Liver (tissue), 8 donors: ENCODE measurements at regions not wholly inside any gene's neighbourhood (a gene's known extent, or its start where the extent isn't known, plus 50 kb on each side); places are given as distances from the start of the nearest gene placed in this dataset.
"Not testable (repeated sequence)": the region's sequence is repeated elsewhere in the genome, so short reads cannot be mapped to it uniquely, and the experiment has no call there.

ENCODE experiments used
- DNase-seq: peaks from one replicate; pipeline ENCODE4 v3.0.0-alpha.2; 2017; ENCODE audit warnings: low spot score
- H3K27ac ChIP-seq, 2 donors: one replicate each; pipeline ENCODE4 v1.7.0; 2013; ENCODE audit warnings: inconsistent platforms in 2 of 2, low read length in 2 of 2, control low read depth in 1 of 2, low read depth in 1 of 2, mild to moderate bottlenecking in 1 of 2
- H3K27me3 ChIP-seq, 4 donors: one replicate each; pipeline versions ENCODE4 v1.6.1 to v1.7.0; 2013; ENCODE audit warnings: low read length in 3 of 4, inconsistent platforms in 1 of 4, mild to moderate bottlenecking in 1 of 4, moderate library complexity in 1 of 4; ENCODE audit not compliant: control insufficient read depth in 4 of 4, insufficient read depth in 4 of 4
- H3K36me3 ChIP-seq, 4 donors: one replicate each; pipeline versions ENCODE4 v1.6.1 to v1.7.0; 2013; ENCODE audit warnings: low read length in 3 of 4, mild to moderate bottlenecking in 3 of 4, low read depth in 1 of 4, moderate library complexity in 1 of 4; ENCODE audit not compliant: control insufficient read depth in 4 of 4, insufficient read depth in 3 of 4
- H3K4me1 ChIP-seq, 4 donors: one replicate each; pipeline versions ENCODE4 v1.6.1 to v1.7.0; 2013; ENCODE audit warnings: low read length in 3 of 4, mild to moderate bottlenecking in 3 of 4, moderate library complexity in 1 of 4; ENCODE audit not compliant: control insufficient read depth in 4 of 4, insufficient read depth in 4 of 4
- H3K4me3 ChIP-seq, 3 donors: one replicate each; pipeline versions ENCODE4 v1.6.1 to v1.7.0; 2013; ENCODE audit warnings: low read length in 3 of 3, control low read depth in 1 of 3, low read depth in 1 of 3, mild to moderate bottlenecking in 1 of 3
- H3K9ac ChIP-seq, 2 donors: one replicate each; pipeline ENCODE4 v1.7.0; 2013; ENCODE audit warnings: low read length in 2 of 2, mild to moderate bottlenecking in 2 of 2, moderate library complexity in 2 of 2, control low read depth in 1 of 2, low read depth in 1 of 2
- H3K9me3 ChIP-seq, 4 donors: one replicate each; pipeline versions ENCODE4 v1.6.1 to v1.7.0; 2013; ENCODE audit warnings: low read length in 3 of 4; ENCODE audit not compliant: control insufficient read depth in 4 of 4
- FOXA1 ChIP-seq: IDR thresholded peaks from 2 replicates; pipeline ENCODE4 v1.6.1; 2016; ENCODE audit warnings: antibody characterized with exemption
- HNF4G ChIP-seq: IDR thresholded peaks from 2 replicates; pipeline ENCODE4 v1.6.1; 2016; ENCODE audit warnings: antibody characterized with exemption
- JUND ChIP-seq, 2 donors: IDR thresholded peaks; 2 replicates each; pipeline ENCODE4 v1.6.1; 2016; ENCODE audit warnings: antibody characterized with exemption in 2 of 2
- NR2F2 ChIP-seq: IDR thresholded peaks from 2 replicates; pipeline ENCODE4 v1.6.1; 2016; ENCODE audit warnings: antibody characterized with exemption
- RAD21 ChIP-seq, 2 donors: IDR thresholded peaks; 2 replicates each; pipeline ENCODE4 v1.6.1; 2016; ENCODE audit warnings: antibody characterized with exemption in 2 of 2, mild to moderate bottlenecking in 2 of 2
- RXRA ChIP-seq, 2 donors: IDR thresholded peaks; 2 replicates each; pipeline ENCODE4 v1.6.1; 2017 to 2018; ENCODE audit warnings: antibody characterized with exemption in 2 of 2, mild to moderate bottlenecking in 1 of 2
- SP1 ChIP-seq: IDR thresholded peaks from 2 replicates; pipeline ENCODE4 v1.6.1; 2018; ENCODE audit warnings: antibody characterized with exemption, mild to moderate bottlenecking
- TAF1 ChIP-seq: conservative IDR thresholded peaks from 2 replicates; pipeline ENCODE4 v1.6.1; 2016; ENCODE audit warnings: antibody characterized with exemption, mild to moderate bottlenecking
- YY1 ChIP-seq: IDR thresholded peaks from 2 replicates; pipeline ENCODE4 v1.6.1; 2016; ENCODE audit warnings: antibody characterized with exemption, mild to moderate bottlenecking
- WGBS: extraction: QIAGEN DNeasy Blood & Tissue Kit; methylation state at CpG from one replicate; pipeline ENCODE4 v1.1.7; 2013; 5-methylcytosine and 5-hydroxymethylcytosine counted together
- TF ChIP-seq, protein P1 (sequence below): IDR thresholded peaks from 2 replicates; pipeline ENCODE4 v1.6.1; 2016; ENCODE audit warnings: antibody characterized with exemption, mild to moderate bottlenecking
- TF ChIP-seq, protein P2 (sequence below): IDR thresholded peaks from 2 replicates; pipeline ENCODE4 v1.6.1; 2016; ENCODE audit warnings: antibody characterized with exemption
- TF ChIP-seq, protein P3 (sequence below): IDR thresholded peaks from 2 replicates; pipeline ENCODE4 v1.6.1; 2016; ENCODE audit warnings: antibody characterized with exemption
- TF ChIP-seq, protein P4 (sequence below): IDR thresholded peaks from 2 replicates; pipeline ENCODE4 v1.6.1; 2016; ENCODE audit warnings: antibody characterized with exemption
- TF ChIP-seq, protein P5 (sequence below): fragments of 150-350 bp; IDR thresholded peaks from 2 replicates; pipeline ENCODE4 v1.5.1; 2017; ENCODE audit warnings: improper control_type of control experiment, low read depth, low read length; ENCODE audit not compliant: missing input control
- donor health status: healthy.
- donor health status: healthy.
- donor health status: healthy.
- donor health status: healthy.
- donor health status: healthy.

DNA sequence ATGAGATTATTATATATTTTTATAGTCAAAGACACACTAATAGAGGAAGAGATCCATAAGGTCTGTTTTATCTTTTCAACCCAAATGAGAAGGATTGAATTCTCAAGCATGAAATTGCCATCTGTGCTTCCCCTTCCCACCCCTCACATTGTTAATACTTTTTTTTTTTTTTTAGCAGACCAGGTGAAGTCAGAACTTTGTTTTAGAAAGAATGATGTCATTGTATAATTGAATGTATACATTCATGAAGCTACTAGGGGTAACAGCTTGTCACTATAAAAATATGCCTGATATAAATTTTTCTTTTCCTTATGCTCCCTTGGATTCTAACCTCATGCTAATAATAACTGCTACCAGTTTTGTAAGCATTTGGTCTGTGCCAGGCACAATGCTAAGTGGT is 88.9 kb downstream of the TFAP2B start (continued):
- TF ChIP-seq, protein P1, sequence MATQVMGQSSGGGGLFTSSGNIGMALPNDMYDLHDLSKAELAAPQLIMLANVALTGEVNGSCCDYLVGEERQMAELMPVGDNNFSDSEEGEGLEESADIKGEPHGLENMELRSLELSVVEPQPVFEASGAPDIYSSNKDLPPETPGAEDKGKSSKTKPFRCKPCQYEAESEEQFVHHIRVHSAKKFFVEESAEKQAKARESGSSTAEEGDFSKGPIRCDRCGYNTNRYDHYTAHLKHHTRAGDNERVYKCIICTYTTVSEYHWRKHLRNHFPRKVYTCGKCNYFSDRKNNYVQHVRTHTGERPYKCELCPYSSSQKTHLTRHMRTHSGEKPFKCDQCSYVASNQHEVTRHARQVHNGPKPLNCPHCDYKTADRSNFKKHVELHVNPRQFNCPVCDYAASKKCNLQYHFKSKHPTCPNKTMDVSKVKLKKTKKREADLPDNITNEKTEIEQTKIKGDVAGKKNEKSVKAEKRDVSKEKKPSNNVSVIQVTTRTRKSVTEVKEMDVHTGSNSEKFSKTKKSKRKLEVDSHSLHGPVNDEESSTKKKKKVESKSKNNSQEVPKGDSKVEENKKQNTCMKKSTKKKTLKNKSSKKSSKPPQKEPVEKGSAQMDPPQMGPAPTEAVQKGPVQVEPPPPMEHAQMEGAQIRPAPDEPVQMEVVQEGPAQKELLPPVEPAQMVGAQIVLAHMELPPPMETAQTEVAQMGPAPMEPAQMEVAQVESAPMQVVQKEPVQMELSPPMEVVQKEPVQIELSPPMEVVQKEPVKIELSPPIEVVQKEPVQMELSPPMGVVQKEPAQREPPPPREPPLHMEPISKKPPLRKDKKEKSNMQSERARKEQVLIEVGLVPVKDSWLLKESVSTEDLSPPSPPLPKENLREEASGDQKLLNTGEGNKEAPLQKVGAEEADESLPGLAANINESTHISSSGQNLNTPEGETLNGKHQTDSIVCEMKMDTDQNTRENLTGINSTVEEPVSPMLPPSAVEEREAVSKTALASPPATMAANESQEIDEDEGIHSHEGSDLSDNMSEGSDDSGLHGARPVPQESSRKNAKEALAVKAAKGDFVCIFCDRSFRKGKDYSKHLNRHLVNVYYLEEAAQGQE, result no peak
- TF ChIP-seq NR2F2 (no peak), HNF4G (no peak), SP1 (no peak), RXRA (IDR thresholded peaks at IDR 0.05) (no peak)
- TF ChIP-seq, protein P2, sequence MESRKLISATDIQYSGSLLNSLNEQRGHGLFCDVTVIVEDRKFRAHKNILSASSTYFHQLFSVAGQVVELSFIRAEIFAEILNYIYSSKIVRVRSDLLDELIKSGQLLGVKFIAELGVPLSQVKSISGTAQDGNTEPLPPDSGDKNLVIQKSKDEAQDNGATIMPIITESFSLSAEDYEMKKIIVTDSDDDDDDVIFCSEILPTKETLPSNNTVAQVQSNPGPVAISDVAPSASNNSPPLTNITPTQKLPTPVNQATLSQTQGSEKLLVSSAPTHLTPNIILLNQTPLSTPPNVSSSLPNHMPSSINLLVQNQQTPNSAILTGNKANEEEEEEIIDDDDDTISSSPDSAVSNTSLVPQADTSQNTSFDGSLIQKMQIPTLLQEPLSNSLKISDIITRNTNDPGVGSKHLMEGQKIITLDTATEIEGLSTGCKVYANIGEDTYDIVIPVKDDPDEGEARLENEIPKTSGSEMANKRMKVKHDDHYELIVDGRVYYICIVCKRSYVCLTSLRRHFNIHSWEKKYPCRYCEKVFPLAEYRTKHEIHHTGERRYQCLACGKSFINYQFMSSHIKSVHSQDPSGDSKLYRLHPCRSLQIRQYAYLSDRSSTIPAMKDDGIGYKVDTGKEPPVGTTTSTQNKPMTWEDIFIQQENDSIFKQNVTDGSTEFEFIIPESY, result no peak

DNA sequence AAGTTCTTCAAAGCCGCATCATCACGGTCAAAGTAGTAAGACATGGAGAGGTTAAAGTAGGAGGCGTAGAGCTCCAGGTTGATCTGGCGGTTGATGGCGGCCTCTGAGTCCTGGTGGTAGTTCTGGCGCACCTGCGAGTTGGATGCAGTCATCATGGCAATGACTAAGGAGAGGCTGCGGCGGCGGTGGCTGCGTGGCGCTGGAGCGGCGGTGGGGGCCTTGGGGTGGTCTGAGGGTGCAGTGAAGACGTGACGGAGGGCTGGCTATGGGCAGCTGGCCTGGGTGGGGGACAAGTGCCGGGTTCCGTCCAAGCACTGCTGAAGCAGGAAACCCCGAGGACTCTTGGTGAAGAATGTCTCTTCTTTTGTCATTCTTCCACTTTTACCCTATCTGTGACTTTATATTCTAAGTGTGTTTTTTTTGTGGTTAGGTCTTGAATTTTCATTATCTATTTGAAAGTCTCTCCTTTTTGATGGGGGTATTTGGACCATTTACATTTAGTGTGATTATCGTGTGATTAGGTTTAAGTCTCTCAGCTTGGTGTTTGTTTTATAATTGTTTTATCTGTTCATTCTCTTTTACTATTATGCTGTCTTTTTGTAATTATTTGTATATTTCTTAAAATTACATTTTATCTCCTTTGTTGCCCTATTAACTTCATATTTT is 94.6 kb downstream of the TFAP2B start:
- no peaks in the 10 kb centered on the region for H3K27me3 ChIP-seq
- no peaks in the 10 kb centered on the region for H3K36me3 ChIP-seq
- DNase-seq, result no peak
- H3K27ac ChIP-seq, result no peak overlapping the region
- 98% methylated on average over 20 of the region's 20 CpGs for WGBS
- TF ChIP-seq, protein P3, sequence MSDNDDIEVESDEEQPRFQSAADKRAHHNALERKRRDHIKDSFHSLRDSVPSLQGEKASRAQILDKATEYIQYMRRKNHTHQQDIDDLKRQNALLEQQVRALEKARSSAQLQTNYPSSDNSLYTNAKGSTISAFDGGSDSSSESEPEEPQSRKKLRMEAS, result no peak
- TF ChIP-seq JUND (IDR thresholded peaks at IDR 0.05) (no peak), RAD21 (IDR thresholded peaks at IDR 0.05) (no peak), YY1 (no peak), HNF4G (no peak), TAF1 (no peak), RXRA (IDR thresholded peaks at IDR 0.05) (no peak), FOXA1 (no peak), SP1 (no peak), NR2F2 (no peak)
- TF ChIP-seq, protein P1, result no peak
- TF ChIP-seq, protein P4, sequence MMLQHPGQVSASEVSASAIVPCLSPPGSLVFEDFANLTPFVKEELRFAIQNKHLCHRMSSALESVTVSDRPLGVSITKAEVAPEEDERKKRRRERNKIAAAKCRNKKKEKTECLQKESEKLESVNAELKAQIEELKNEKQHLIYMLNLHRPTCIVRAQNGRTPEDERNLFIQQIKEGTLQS, result no peak
- TF ChIP-seq, protein P5, sequence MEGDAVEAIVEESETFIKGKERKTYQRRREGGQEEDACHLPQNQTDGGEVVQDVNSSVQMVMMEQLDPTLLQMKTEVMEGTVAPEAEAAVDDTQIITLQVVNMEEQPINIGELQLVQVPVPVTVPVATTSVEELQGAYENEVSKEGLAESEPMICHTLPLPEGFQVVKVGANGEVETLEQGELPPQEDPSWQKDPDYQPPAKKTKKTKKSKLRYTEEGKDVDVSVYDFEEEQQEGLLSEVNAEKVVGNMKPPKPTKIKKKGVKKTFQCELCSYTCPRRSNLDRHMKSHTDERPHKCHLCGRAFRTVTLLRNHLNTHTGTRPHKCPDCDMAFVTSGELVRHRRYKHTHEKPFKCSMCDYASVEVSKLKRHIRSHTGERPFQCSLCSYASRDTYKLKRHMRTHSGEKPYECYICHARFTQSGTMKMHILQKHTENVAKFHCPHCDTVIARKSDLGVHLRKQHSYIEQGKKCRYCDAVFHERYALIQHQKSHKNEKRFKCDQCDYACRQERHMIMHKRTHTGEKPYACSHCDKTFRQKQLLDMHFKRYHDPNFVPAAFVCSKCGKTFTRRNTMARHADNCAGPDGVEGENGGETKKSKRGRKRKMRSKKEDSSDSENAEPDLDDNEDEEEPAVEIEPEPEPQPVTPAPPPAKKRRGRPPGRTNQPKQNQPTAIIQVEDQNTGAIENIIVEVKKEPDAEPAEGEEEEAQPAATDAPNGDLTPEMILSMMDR, result no peak
- H3K4me3 ChIP-seq, result no peak overlapping the region
- no peaks in the 10 kb centered on the region for H3K4me1 ChIP-seq
- no peak overlapping the region for H3K9ac ChIP-seq
- peaks cover 0 to 4% (median 2%) of the 10 kb centered on the region in 4 donors for H3K9me3 ChIP-seq

DNA sequence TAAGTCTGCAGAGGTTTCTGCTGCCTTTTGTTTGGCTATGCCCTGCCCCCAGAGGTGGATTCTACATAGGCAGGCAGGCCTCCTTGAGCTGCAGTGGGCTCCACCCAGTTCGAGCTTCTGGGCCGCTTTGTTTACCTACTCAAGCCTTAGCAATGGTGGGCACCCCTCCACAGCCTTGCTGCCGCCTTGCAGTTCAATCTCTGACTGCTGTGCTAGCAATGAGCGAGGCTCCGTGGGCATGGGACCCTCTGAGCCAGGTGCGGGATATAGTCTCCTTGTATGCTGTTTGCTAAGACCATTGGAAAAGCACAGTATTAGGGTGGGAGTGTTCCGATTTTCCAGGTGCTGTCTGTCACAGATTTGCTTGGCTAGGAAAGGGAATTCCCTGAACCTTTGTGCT is 102.7 kb downstream of the TFAP2B start:
- not testable (repeated sequence) for H3K27me3 ChIP-seq, H3K36me3 ChIP-seq, DNase-seq, H3K9me3 ChIP-seq, H3K4me1 ChIP-seq, H3K9ac ChIP-seq, H3K4me3 ChIP-seq, H3K27ac ChIP-seq
- 91% methylated on average over 7 of the region's 7 CpGs for WGBS
